ENCODE measurements at regions not wholly inside any gene's neighbourhood (a gene's known extent, or its start where the extent isn't known, plus 50 kb on each side); places are given as distances from the start of the nearest gene placed in this dataset.

GRCh38 chr5:167250996-167251395, 1040.4 kb upstream of the WWC1 start:
- H3K27ac ChIP-seq = no peak overlapping the region
- DNase-seq (ENCODE audit: low spot score) = no peak
- H3K4me3 ChIP-seq = no peak overlapping the region
- TF ChIP-seq CTCF (IDR thresholded peaks at IDR 0.05) = no peak

GRCh38 chr5:167254132-167254531, 1037.3 kb upstream of the WWC1 start:
- TF ChIP-seq CTCF (IDR thresholded peaks at IDR 0.05) = no peak
- DNase-seq (ENCODE audit: low spot score) = no peak
- H3K27ac ChIP-seq = no peak overlapping the region
- no peak overlapping the region for H3K4me3 ChIP-seq

GRCh38 chr5:167255926-167256325, 1035.5 kb upstream of the WWC1 start:
- no peak for TF ChIP-seq CTCF (IDR thresholded peaks at IDR 0.05)
- Histone ChIP-seq H3K27ac (no peak overlapping the region), H3K4me3 (no peak overlapping the region)
- no peak for DNase-seq (ENCODE audit: low spot score)

- no peak overlapping the region for H3K27ac ChIP-seq
- TF ChIP-seq CTCF (IDR thresholded peaks at IDR 0.05) = no peak
- DNase-seq (ENCODE audit: low spot score) = no peak
- no peak overlapping the region for H3K4me3 ChIP-seq
These were observed 1031.6 kb upstream of the WWC1 start for GRCh38 chr5:167259806-167260205.

GRCh38 chr5:167261309-167262100, 1029.9 kb upstream of the WWC1 start:
- TF ChIP-seq CTCF (IDR thresholded peaks at IDR 0.05) = no peak
- Histone ChIP-seq H3K27ac (no peak overlapping the region), H3K4me3 (no peak overlapping the region)
- no peak for DNase-seq (ENCODE audit: low spot score)

GRCh38 chr5:167263185-167263584, 1028.3 kb upstream of the WWC1 start:
- Histone ChIP-seq H3K27ac (no peak overlapping the region), H3K4me3 (no peak overlapping the region)
- no peak for TF ChIP-seq CTCF (IDR thresholded peaks at IDR 0.05)
- DNase-seq (ENCODE audit: low spot score) = no peak

- no peak overlapping the region for H3K4me3 ChIP-seq
- no peak overlapping the region for H3K27ac ChIP-seq
- DNase-seq (ENCODE audit: low spot score) = no peak
- no peak for TF ChIP-seq CTCF (IDR thresholded peaks at IDR 0.05)
These were observed 1027.1 kb upstream of the WWC1 start for GRCh38 chr5:167264348-167264747.
